GM12878 (cell line): ENCODE measurements at regions not wholly inside any gene's neighbourhood (a gene's known extent, or its start where the extent isn't known, plus 50 kb on each side); places are given as distances from the start of the nearest gene placed in this dataset.

Experiments used
- ATAC-seq: fragments of 200-7000 bp; cut with Tn5 transposase; 3 replicates; pipeline ENCODE4 v1.9.1; 2020; ENCODE audit warnings: mild to moderate bottlenecking, moderate library complexity
- BruUV-seq: library from RNA; stranded (reverse); fragments of 400-500 nt; replicated peaks from 2 replicates; lab custom pipeline; 2021; lab: Mats Ljungman, UMichigan
- CTCF ChIA-PET: fragments of 300-600 bp; sonication (Branson Sonifier 250); formaldehyde crosslinking; extraction: SDS; loops from one replicate; lab custom pipeline; 2021; ENCODE audit warnings: inconsistent platforms; lab: Yijun Ruan, JAX
- POLR2A ChIA-PET: fragments of 350-600 bp; formaldehyde crosslinking; extraction: SDS; loops from one replicate; lab custom pipeline; 2021; ENCODE audit warnings: inconsistent platforms; lab: Charles Lee
- RAD21 ChIA-PET: fragments of 300-600 bp; sonication (Branson Sonifier 250); formaldehyde crosslinking; loops from one replicate; lab custom pipeline; 2023; ENCODE audit warnings: antibody characterized with exemption; ENCODE audit not compliant: unreplicated experiment; lab: Charles Lee
- SMC1A ChIA-PET: fragments of 300-600 bp; sonication (Branson Sonifier 250); formaldehyde crosslinking; loops from one replicate; lab custom pipeline; 2023; ENCODE audit not compliant: unreplicated experiment, uncharacterized antibody; lab: Charles Lee
- DNase-seq: peaks from one replicate; pipeline ENCODE4 v3.0.0-alpha.2; 2011; ENCODE audit warnings: low read depth, low spot score
- FAIRE-seq: peaks from 3 replicates; lab custom pipeline; 2011; peaks lifted over from hg19 to GRCh38; lab: Jason Lieb, UNC
- H2AFZ ChIP-seq: 2 replicates; pipeline ENCODE4 v1.6.0; 2011; ENCODE audit warnings: low read depth, low read length, control low read depth; ENCODE audit not compliant: control insufficient read depth
- H3K27ac ChIP-seq: 2 replicates; pipeline ENCODE4 v1.5.1; 2011; ENCODE audit warnings: control low read depth; ENCODE audit not compliant: control insufficient read depth, insufficient read depth
- H3K27me3 ChIP-seq, 2 experiments: replicated peaks in 1 of 2; 2 replicates each; pipeline versions ENCODE4 v1.6.0 to v1.6.1; 2011; ENCODE audit warnings: low read length in 1 of 2; ENCODE audit not compliant: control insufficient read depth in 2 of 2, insufficient read depth in 2 of 2
- H3K36me3 ChIP-seq, 2 experiments: 2 replicates each; pipeline ENCODE4 v1.5.1; 2011; ENCODE audit warnings: low read length in 1 of 2; ENCODE audit not compliant: control insufficient read depth in 2 of 2, insufficient read depth in 2 of 2
- H3K4me1 ChIP-seq: 2 replicates; pipeline ENCODE4 v1.6.1; 2011; ENCODE audit warnings: mild to moderate bottlenecking, low read length, moderate library complexity, mixed read lengths; ENCODE audit not compliant: control insufficient read depth, insufficient read depth
- H3K4me2 ChIP-seq: 2 replicates; pipeline ENCODE4 v1.6.0; 2011; ENCODE audit warnings: control low read depth; ENCODE audit not compliant: control insufficient read depth, insufficient read depth
- H3K4me3 ChIP-seq: fragments of 200-600 bp; sonication (generic); 2 replicates; pipeline ENCODE4 v1.5.1; 2016
- H3K79me2 ChIP-seq: 2 replicates; pipeline ENCODE4 v1.6.0; 2011; ENCODE audit warnings: low read length; ENCODE audit not compliant: control insufficient read depth, insufficient read depth
- H3K9ac ChIP-seq: 2 replicates; pipeline ENCODE4 v1.8.0; 2011; ENCODE audit warnings: low read length, control low read depth, mixed read lengths; ENCODE audit not compliant: control insufficient read depth, insufficient read depth
- H3K9me3 ChIP-seq: replicated peaks from 3 replicates; pipeline ENCODE4 v1.5.1; 2011; ENCODE audit warnings: mild to moderate bottlenecking, low read length; ENCODE audit not compliant: control insufficient read depth, insufficient read depth
- H4K20me1 ChIP-seq: 2 replicates; pipeline ENCODE4 v1.6.0; 2011; ENCODE audit not compliant: control insufficient read depth, insufficient read depth
- EED ChIP-seq: sonication (generic); IDR thresholded peaks from 2 replicates; pipeline ENCODE4 v1.6.1; 2016; ENCODE audit warnings: antibody characterized with exemption, low read depth
- HDGF ChIP-seq: fragments of 450-650 bp; IDR thresholded peaks from 2 replicates; pipeline ENCODE4 v1.6.1; 2016; ENCODE audit warnings: antibody characterized with exemption
- NFYA ChIP-seq: IDR thresholded peaks from 2 replicates; pipeline ENCODE4 v1.6.1; 2011; ENCODE audit warnings: low read depth, mild to moderate bottlenecking, low read length, improper control_type of control experiment, borderline replicate concordance
- RELB ChIP-seq: fragments of 450-650 bp; IDR thresholded peaks from 2 replicates; pipeline ENCODE4 v1.6.1; 2017; ENCODE audit warnings: low read depth, mild to moderate bottlenecking, moderate library complexity
- SUPT20H ChIP-seq: IDR thresholded peaks from 2 replicates; pipeline ENCODE4 v1.6.1; 2011; ENCODE audit warnings: low read depth, mild to moderate bottlenecking, low read length, moderate library complexity, borderline replicate concordance; ENCODE audit not compliant: control insufficient read depth
- ZNF687 ChIP-seq: fragments of 450-650 bp; IDR thresholded peaks from 2 replicates; pipeline ENCODE4 v1.6.1; 2017; ENCODE audit warnings: mild to moderate bottlenecking, moderate library complexity
- WGBS: methylation state at CpG from one replicate; pipeline ENCODE4 v1.1.6; 2016; ENCODE audit warnings: low lambda C conversion rate; ENCODE audit not compliant: insufficient replicate concordance, insufficient coverage; ENCODE audit errors: missing lambda C conversion rate; 5-methylcytosine and 5-hydroxymethylcytosine counted together
- in situ Hi-C: fragments of 300-500 bp; cut with MboI; formaldehyde crosslinking; loops from 9 replicates; pipeline ENCODE4 v1.14.3; 2018; ENCODE audit warnings: mixed read lengths
- intact Hi-C: fragments of 100-400 bp; cut with micrococcal nuclease; formaldehyde crosslinking; loops from one replicate; pipeline ENCODE4 v1.14.2; 2022; ENCODE audit not compliant: unreplicated experiment
- TF ChIP-seq, protein P1 (sequence below): fragments of 450-650 bp; IDR thresholded peaks from 2 replicates; pipeline ENCODE4 v1.6.1; 2016; ENCODE audit warnings: mild to moderate bottlenecking
- TF ChIP-seq, protein P2 (sequence below): IDR thresholded peaks from 2 replicates; pipeline ENCODE4 v1.6.1; 2012; ENCODE audit warnings: low read length, inconsistent platforms

DNA sequence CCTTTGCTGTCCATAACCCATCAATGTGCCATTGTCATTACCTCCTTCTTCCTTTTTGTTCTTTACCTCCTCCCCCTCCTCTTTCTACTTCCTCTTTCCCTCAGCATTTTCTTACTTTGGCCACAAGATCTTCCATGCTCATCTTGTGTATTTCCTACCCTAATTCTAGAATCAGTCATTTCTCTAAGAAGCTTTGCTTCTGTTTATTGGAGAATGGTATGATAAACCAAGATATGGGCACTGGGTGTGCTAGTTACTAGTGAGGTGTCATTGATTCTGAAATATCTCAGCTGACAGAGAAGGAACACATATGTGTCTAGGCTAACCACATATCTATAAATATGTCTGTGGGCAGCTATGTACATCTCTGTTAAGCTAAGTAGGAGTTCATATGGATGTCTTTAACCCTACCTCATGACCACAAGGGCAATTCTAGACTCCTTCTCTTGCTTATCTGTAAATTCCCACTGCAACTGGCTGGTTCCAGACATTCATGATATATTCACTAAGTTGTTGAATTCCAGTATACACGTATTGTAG is 2051.3 kb upstream of the CDH9 start:
- Histone ChIP-seq H3K4me1 (no peaks in the 10 kb centered on the region), H3K79me2 (no peaks in the 10 kb centered on the region), H3K27ac (no peak overlapping the region), H3K9me3 (no peaks in the 10 kb centered on the region), H3K4me2 (no peak overlapping the region), H3K27me3 (no peaks in the 10 kb centered on the region), H2AFZ (no peak overlapping the region), H4K20me1 (no peaks in the 10 kb centered on the region), H3K9ac (no peak overlapping the region), H3K4me3 (no peak overlapping the region), H3K36me3 (no peaks in the 10 kb centered on the region)
- no peak for DNase-seq
- ATAC-seq = peak; percentile 47; the same call in 2 of the 3 replicates
- ChIA-PET RAD21 (no interaction called here), CTCF (no interaction called here), POLR2A (no interaction called here), SMC1A (interaction anchor here (0.7 kb wide), 1 partner anchor 86 kb away, joined by 3 read pairs; no protein-coding TSS in a partner anchor)
- TF ChIP-seq, protein P1, sequence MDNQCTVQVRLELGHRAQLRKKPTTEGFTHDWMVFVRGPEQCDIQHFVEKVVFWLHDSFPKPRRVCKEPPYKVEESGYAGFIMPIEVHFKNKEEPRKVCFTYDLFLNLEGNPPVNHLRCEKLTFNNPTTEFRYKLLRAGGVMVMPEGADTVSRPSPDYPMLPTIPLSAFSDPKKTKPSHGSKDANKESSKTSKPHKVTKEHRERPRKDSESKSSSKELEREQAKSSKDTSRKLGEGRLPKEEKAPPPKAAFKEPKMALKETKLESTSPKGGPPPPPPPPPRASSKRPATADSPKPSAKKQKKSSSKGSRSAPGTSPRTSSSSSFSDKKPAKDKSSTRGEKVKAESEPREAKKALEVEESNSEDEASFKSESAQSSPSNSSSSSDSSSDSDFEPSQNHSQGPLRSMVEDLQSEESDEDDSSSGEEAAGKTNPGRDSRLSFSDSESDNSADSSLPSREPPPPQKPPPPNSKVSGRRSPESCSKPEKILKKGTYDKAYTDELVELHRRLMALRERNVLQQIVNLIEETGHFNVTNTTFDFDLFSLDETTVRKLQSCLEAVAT = no peak
- TF ChIP-seq NFYA (no peak), RELB (no peak), SUPT20H (no peak), HDGF (no peak), ZNF687 (no peak), EED (no peak)
- TF ChIP-seq, protein P2, sequence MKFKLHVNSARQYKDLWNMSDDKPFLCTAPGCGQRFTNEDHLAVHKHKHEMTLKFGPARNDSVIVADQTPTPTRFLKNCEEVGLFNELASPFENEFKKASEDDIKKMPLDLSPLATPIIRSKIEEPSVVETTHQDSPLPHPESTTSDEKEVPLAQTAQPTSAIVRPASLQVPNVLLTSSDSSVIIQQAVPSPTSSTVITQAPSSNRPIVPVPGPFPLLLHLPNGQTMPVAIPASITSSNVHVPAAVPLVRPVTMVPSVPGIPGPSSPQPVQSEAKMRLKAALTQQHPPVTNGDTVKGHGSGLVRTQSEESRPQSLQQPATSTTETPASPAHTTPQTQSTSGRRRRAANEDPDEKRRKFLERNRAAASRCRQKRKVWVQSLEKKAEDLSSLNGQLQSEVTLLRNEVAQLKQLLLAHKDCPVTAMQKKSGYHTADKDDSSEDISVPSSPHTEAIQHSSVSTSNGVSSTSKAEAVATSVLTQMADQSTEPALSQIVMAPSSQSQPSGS = no peak
- intact Hi-C loops (no loop called here), in situ Hi-C loops (no loop called here)
- WGBS = 10% methylated on average over 1 of the region's 1 CpG
- no TSS peak for BruUV-seq
- no peak for FAIRE-seq
